HG03045 (cell line): ENCODE measurements at regions not wholly inside any gene's neighbourhood (a gene's known extent, or its start where the extent isn't known, plus 50 kb on each side); places are given as distances from the start of the nearest gene placed in this dataset.

Source experiments
- ATAC-seq: cut with Tn5 transposase; IDR thresholded peaks from one replicate; pipeline ENCODE4 v1.9.1; 2021; ENCODE audit warnings: mild to moderate bottlenecking, moderate library complexity; ENCODE audit not compliant: unreplicated experiment

DNA sequence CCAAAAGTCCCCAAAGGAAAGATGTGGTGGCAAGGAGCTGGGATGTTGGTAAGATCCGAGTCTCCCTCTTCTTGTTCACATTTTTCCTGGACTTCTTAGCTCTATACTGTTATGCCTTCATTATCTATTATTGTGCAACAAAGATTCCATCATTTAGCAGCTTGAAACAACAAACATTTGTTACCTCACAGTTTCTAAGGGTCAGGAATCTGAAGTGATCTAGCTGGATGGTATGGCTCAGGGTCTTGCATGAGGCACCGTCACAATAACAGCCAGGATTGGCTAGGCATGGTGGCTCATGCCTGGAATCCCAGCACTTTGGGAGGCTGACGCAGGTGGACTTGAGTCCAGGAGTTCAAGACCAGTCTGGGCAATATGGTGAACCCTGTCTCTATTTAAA is 51.1 kb upstream of the KRAS start:
- no peak for ATAC-seq
